ENCODE measurements at regions not wholly inside any gene's neighbourhood (a gene's known extent, or its start where the extent isn't known, plus 50 kb on each side); places are given as distances from the start of the nearest gene placed in this dataset.

- no peak for TF ChIP-seq POLR2A (IDR thresholded peaks at IDR 0.05; ENCODE audit: low read depth, low read length)
- TF ChIP-seq POLR2AphosphoS5 (IDR thresholded peaks at IDR 0.05; ENCODE audit: low read depth, low read length) = no peak
Measured at GRCh38 chr16:86375364-86375763, 135.0 kb upstream of the FOXF1 start.
